ENCODE measurements at regions not wholly inside any gene's neighbourhood (a gene's known extent, or its start where the extent isn't known, plus 50 kb on each side); places are given as distances from the start of the nearest gene placed in this dataset.

DNA sequence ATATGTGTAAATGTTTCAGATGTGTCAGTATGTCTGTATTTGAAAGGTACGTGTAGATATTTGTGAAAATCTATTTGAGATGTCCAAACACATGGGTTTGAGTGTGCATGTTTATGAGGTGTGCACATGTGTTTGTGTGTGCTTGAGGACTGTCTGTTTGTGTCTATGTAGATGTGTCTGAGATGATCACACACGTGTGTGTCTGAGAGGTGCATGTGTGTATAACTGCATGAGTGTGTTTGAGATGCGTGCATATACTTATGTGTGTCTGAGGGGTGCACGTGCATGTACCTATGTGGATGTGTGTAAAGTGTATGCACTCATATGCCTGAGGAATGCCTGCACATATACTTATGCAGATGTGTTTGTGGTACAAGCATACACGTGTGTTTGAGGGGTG lies 584.4 kb downstream of the BUD13 start:
- no peak for DNase-seq (ENCODE audit: low read depth, low spot score)

DNA sequence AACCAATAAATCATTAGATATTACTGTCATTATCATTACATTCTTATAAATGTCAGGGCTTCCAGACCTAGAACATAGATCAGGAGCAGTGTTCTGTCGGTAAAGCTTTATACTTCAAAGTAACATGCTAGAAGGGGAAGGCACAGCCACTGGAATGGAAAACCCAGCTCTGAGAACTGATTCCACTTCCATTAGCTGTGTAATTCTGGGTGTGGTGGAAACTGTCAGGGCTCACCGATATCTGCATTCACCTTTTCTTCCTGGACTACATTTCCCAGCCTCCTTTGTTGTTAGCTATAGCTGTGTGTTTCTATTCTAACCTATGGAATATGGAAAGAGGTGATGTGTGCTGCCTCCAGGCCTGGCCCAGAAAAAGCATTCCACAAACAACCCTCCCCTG lies 585.8 kb downstream of the BUD13 start:
- no peak for DNase-seq (ENCODE audit: low read depth, low spot score)

GRCh38 chr11:116185551-116185950 lies 587.2 kb downstream of the BUD13 start:
- DNase-seq (ENCODE audit: low read depth, low spot score): no peak

GRCh38 chr11:116184763-116185162 lies 588.0 kb downstream of the BUD13 start:
- no peak for DNase-seq (ENCODE audit: low read depth, low spot score)

DNA sequence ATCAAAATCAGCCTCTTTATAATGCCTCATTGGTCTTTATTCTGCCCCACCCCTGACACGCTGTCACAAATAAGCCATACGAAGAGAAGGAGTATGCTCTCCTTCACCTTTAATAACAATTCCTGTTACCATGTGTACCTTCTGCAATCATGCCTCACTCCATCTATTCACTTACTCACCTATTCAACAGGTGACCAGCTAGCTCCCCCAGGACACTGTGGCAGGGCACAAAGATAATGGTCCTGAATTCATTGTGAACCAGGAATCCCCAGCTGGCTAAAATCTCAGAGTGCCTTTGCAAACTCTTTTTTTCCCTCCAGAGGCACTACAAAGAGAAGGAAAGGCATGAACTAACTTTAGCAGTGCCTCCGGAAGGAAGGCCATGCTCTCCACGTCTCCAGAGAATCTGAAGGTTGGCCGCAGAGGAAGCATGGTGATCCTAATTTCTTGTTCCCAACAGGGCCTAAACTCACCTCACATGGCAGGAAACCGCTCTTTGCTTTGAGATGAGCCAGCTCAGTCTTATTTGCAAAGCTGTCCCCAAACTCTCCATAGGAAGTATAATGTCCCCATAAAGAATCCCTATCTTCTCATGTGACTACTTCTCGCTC lies 590.3 kb downstream of the BUD13 start:
- no peak for DNase-seq (ENCODE audit: low read depth, low spot score)

GRCh38 chr11:116180806-116181600 lies 591.8 kb downstream of the BUD13 start:
- DNase-seq (ENCODE audit: low read depth, low spot score): no peak

DNA sequence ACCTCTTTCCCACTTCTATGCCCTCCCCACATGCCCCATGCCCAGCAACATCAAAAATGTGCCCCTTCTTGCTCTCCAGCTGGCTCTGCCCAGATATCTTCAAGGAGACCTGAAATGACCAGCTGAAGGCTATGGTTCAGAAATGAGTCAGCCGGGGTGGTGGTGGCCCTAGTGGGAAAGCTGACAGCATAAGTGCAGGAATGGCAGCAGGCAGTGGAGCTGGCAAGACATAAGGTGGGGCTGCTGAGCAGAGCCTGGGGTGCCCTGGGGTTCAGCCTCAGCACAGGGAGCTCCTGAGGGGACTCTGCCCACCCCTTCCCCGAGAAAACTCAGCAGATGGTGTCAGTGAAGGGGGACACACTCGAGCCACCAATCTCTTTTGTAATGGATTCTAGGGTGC lies 593.4 kb downstream of the BUD13 start:
- no peak for DNase-seq (ENCODE audit: low read depth, low spot score)

DNA sequence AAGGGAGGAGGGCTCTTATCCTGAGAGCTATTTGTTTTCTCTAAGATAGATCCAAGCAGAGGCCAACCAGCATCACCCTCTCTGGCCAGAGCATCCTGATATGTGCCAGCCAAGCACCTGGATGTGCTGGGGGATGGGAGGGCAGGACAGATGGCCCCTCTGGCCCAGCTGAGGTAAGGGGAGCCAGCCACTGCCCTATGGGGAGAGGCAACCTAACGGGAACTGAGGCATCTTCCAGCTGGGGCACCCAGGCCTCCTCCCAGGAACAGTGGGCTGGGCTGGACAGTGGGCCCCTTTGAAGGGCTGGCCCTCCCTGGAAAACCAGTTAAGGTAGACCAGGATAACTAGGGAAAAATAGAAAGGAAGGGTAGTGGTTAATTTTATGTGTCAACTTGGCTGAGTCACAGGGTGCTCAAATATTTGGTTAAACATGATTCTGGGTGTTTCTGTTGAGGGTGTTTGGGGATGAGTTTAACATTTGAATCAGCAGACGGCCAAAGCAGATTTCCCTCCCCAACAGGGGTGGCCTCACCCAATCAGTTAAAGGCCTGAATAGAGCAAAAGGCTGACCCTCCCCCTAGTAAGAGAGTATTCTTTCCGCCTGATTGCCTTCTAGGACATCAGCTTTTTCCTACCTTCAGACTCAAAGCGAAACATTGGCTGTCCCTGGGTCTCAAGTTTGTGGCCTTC lies 595.1 kb downstream of the BUD13 start:
- DNase-seq (ENCODE audit: low read depth, low spot score): no peak

DNA sequence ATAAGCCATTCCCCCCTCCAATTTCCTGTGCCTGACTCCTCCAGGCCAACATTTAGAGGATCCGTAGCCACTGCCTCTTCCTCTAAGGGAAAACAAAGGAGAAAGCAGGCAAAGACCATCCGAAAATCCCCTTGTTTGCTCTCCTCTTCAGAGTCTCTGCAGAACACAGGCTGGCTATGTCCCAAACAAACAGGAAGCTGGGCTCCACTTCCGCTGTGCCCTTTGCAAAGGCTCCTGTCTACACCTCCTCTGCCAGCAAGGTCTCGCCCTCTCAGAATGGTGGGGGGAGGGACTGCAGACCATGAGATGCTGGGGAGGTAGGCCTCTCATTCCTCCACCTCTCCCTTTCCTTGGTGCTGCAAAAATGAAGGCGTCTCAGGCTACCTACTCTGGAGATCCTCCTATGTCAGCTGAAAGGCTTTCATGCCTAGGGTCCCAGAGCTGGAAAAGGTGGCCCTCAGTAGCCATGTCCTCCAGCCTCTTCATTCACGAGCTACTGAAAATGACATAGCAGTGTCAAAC lies 596.2 kb downstream of the BUD13 start:
- DNase-seq (ENCODE audit: low read depth, low spot score): no peak

- DNase-seq (ENCODE audit: low read depth, low spot score): no peak
Observed at GRCh38 chr11:116175707-116176106, 597.1 kb downstream of the BUD13 start.

DNA sequence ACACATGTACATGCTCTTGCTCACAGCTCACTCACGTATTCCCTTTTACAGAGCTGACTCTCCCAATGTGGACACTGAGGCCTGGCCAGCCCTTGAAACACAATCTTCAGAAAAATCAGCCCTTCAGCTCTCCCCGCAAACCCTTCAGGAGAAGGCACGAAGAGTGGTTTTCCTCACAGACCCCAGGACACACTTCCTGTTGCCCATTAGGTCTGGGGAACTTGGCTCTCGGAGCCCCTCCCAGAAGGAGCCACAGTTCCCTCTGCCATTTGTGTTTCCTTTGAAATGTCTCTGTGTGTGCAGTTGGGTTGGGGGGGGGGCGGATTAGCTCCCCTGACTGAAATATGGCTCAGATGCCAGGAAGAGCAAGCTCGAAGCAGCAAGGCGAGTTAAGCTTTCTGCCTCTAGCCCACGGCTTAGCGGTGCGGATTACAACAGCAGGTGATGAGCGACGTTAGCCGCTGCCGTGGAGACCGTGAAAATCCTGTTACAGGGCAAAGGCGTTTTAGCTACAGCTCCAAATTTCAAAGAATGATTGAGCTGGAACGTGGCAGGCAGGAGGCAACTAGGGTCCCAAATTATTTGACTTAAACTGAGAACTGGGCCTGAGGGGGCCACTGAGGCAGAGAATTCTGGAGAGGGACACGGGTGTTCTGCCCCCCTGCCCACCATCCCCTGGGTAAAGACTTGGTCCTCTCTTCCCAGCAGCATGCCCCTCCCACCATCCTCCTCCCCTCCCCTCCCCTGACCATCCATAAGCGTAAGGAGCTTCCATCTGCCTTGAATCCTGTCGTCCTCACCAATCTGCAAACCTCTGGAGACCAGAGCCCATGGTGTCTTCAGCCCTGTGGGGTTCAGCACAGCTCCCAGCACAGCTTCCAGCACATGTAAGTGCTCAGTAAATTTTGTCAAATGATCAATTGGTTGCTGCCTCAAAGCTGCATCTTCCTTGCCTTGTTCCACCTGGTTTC lies 598.6 kb downstream of the BUD13 start:
- DNase-seq (ENCODE audit: low read depth, low spot score): no peak

DNA sequence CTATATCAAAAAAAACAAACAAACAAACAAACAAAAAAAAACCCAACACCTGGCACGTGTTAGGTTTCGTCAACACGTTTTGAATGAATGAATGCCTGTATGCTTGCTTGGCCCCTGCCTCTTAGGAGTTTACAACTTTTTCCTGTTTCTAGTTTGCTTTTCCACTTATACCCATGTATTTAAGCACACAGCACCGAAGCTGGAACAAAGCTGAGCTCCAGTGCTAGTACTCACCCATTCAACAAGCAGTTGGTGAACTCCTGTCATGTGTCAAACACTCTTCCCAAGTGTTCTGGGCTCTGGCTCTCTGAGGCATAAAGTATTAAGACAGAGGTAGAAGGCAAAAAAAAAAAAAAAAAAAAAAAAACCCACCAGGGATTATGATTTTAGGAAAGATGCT lies 599.3 kb downstream of the BUD13 start:
- DNase-seq (ENCODE audit: low read depth, low spot score): no peak

DNA sequence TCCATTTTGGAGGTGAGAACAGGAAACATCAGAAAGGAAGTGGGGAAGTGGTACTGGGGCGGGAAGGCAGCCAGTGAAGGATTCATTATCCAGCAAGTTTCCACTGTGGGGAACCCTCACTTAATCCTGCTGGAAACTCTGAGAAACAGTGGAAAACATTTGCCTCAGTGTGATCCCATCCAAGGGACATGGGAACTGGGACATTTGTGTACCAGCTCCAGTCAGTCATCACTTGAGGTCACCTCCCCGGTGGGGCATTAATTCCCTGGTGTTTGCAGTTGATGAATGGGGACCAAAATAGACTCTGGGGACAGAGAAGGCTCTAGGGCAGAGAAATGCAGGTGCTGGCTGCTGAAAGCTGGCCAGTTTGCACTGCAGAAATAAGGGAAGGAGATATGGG lies 599.9 kb downstream of the BUD13 start:
- no peak for DNase-seq (ENCODE audit: low read depth, low spot score)

GRCh38 chr11:116172156-116172555 lies 600.6 kb downstream of the BUD13 start:
- no peak for DNase-seq (ENCODE audit: low read depth, low spot score)

DNA sequence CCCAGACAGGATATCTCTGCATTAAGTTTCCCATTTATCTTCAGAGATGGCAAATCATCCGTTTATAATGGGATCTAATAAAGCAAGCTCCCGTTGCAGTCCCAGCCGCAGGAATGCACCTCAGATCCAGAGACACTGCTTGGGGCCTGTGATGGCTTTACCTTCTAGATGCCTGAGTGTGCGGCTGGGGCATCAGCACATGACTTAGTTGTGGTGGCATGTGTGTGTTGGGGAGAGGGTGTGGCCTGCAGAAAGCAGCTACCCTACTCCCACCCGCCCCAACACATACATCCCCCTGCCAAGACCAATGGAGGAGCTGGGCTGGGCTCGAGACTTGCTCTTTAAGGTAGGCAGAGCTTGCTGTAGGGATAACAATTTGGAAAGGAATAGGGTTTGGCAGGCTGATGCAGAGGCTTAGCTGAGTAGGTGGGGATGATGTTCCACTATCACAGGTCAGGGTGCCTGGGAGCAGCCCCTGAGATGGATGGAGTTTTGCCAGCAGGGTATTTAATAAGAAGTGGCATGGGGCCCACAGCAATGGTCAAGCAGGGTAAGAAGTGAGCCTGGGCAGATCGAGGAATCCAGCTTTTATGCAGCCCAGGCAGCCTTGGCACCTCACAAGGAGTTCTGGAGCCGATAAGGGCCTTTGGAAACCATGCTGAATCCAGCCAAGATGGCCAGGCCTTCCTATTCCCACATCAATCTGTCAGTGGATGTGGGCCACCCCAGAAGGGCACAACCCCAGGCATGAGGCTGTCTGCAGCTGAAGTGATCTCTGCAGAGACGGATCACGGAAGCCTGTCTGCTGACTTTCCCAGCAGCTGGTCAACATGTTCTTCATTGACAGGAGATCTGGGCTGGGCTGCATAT lies 601.3 kb downstream of the BUD13 start:
- DNase-seq (ENCODE audit: low read depth, low spot score): no peak

DNA sequence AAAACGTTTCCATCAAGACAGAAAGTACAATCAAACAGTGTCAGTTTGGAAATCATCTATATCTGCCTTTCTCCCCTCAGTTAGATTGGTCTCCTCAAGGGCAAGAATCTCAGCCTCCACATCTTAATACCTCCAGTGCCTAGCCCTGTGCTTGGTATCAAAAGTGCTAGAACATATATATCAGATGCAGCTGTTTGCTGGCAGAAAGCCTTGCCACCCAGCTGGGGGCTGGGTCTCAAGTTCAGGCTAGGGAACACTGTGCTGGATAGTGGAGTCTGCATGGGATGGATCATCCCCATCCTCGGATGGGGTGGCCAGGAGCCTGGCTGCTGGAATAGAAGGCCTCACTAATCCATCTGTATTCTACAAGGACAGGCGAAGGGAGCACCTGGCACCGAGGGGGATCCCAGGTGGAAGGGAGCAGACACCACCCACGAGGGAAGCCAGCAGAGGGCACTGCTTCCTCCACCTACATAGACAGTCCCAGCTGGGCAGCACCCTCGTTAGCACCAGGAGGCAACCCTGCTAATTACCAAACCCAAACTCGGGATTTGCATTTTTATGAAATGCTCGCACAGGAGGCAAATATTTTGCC lies 602.2 kb downstream of the BUD13 start:
- DNase-seq (ENCODE audit: low read depth, low spot score): peak; percentile 32

- DNase-seq (ENCODE audit: low read depth, low spot score): no peak
Observed at GRCh38 chr11:116169776-116170175, 603.0 kb downstream of the BUD13 start.

DNA sequence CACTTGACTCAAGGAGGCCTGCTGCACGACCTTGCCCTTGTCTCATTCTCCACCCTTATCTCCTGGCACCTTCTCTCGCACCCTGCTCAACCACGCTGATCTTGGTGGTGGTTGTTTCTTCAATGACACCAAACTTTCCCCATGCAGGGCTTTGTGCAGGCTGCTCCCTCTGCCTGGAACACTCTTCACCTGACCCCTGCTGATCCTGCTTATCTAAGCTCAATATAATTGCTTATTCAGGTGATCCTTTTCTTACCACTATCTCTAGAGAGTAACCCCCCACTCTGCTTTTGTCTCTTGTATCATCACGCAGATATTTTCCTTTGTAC lies 604.4 kb downstream of the BUD13 start:
- no peak for DNase-seq (ENCODE audit: low read depth, low spot score)

GRCh38 chr11:116167706-116168458 lies 604.9 kb downstream of the BUD13 start:
- no peak for DNase-seq (ENCODE audit: low read depth, low spot score)
